GM23338 (cell line): ENCODE measurements at regions not wholly inside any gene's neighbourhood (a gene's known extent, or its start where the extent isn't known, plus 50 kb on each side); places are given as distances from the start of the nearest gene placed in this dataset.

Source experiments
- CTCF ChIP-seq, 2 experiments: fragments of 200-600 bp in 1 of 2; sonication (generic) in 1 of 2; conservative IDR thresholded peaks; 2 replicates each; pipeline versions ENCODE4 v1.5.1 to v1.6.1; 2016 to 2017; ENCODE audit warnings: antibody characterized with exemption in 2 of 2, low read depth in 2 of 2, mild to moderate bottlenecking in 2 of 2, moderate library complexity in 1 of 2
- ETS1 ChIP-seq: IDR thresholded peaks from 2 replicates; pipeline ENCODE4 v1.6.1; 2016; ENCODE audit warnings: antibody characterized with exemption
- EZH2phosphoT487 ChIP-seq: fragments of 200-600 bp; sonication (generic); IDR thresholded peaks from one replicate; pipeline ENCODE4 v1.8.1; 2018; ENCODE audit warnings: antibody characterized with exemption; ENCODE audit not compliant: unreplicated experiment
- JUNB ChIP-seq: IDR thresholded peaks from one replicate; pipeline ENCODE4 v1.6.1; 2016; ENCODE audit warnings: antibody characterized with exemption; ENCODE audit not compliant: unreplicated experiment

GRCh38 chr4:188717661-188718060 lies 578.4 kb downstream of the TRIML1 start:
- no peak for TF ChIP-seq CTCF (conservative IDR thresholded peaks at IDR 0.05; ENCODE audit: low read depth in 2 of 2)
- TF ChIP-seq JUNB, result no peak
- TF ChIP-seq EZH2phosphoT487, result no peak
- no peak for TF ChIP-seq ETS1
